MM.1S (cell line): ENCODE measurements at regions not wholly inside any gene's neighbourhood (a gene's known extent, or its start where the extent isn't known, plus 50 kb on each side); places are given as distances from the start of the nearest gene placed in this dataset.

Experiments used
- CTCF ChIP-seq: fragments of 300-600 bp; sonication (generic); IDR thresholded peaks from 2 replicates; pipeline ENCODE4 v1.5.1; 2016; ENCODE audit warnings: antibody characterized with exemption, low read length, mixed read lengths
- EZH2 ChIP-seq: fragments of 300-600 bp; sonication (generic); optimal IDR thresholded peaks from 2 replicates; pipeline ENCODE3; 2017; ENCODE audit warnings: low read depth, mild to moderate bottlenecking, antibody characterized with exemption, low read length, mixed read lengths
- EZH2phosphoT487 ChIP-seq: fragments of 300-600 bp; sonication (generic); IDR thresholded peaks from 2 replicates; pipeline ENCODE4 v1.6.1; 2018; ENCODE audit warnings: antibody characterized with exemption, low read length

- TF ChIP-seq CTCF: peak; percentile 50
- no peak for TF ChIP-seq EZH2
- no peak for TF ChIP-seq EZH2phosphoT487
These were observed 50.7 kb upstream of the HNRNPA3 start for GRCh38 chr2:177161741-177162460.
